ENCODE measurements at regions not wholly inside any gene's neighbourhood (a gene's known extent, or its start where the extent isn't known, plus 50 kb on each side); places are given as distances from the start of the nearest gene placed in this dataset.

- no peak for TF ChIP-seq POLR2A (IDR thresholded peaks at IDR 0.05)
- TF ChIP-seq CTCF (IDR thresholded peaks at IDR 0.05), result no peak
Measured at GRCh38 chr16:50889746-50890145, 147.9 kb downstream of the CYLD start.
